ENCODE measurements at regions not wholly inside any gene's neighbourhood (a gene's known extent, or its start where the extent isn't known, plus 50 kb on each side); places are given as distances from the start of the nearest gene placed in this dataset.

GRCh38 chr13:34719060-34719875 lies 222.8 kb upstream of the NBEA start:
- TF ChIP-seq, protein P1, sequence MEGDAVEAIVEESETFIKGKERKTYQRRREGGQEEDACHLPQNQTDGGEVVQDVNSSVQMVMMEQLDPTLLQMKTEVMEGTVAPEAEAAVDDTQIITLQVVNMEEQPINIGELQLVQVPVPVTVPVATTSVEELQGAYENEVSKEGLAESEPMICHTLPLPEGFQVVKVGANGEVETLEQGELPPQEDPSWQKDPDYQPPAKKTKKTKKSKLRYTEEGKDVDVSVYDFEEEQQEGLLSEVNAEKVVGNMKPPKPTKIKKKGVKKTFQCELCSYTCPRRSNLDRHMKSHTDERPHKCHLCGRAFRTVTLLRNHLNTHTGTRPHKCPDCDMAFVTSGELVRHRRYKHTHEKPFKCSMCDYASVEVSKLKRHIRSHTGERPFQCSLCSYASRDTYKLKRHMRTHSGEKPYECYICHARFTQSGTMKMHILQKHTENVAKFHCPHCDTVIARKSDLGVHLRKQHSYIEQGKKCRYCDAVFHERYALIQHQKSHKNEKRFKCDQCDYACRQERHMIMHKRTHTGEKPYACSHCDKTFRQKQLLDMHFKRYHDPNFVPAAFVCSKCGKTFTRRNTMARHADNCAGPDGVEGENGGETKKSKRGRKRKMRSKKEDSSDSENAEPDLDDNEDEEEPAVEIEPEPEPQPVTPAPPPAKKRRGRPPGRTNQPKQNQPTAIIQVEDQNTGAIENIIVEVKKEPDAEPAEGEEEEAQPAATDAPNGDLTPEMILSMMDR (conservative IDR thresholded peaks at IDR 0.05; ENCODE audit: low read length): no peak
- DNase-seq (ENCODE audit: low read depth): no peak
- H3K4me3 ChIP-seq (ENCODE audit: low read length): no peak overlapping the region

DNA sequence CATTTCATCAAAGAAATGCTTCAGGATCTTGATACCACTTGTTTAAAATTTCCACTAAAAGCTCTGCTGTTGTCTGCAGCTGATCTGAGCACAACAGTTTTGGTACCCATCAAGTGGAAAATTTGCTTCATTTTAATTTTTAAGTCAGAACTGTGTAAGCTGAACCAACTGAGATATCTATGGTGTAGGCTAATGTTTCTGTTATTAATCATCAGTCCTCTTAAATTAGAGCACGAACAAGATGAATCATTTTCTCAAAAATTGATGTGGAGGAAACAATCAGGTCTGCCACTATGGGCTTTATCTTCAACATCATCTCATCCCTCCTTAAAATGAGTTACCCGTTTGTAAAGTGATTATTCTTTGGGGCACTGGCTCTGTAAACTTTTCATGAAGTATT lies 221.5 kb upstream of the NBEA start:
- no peak overlapping the region for H3K4me3 ChIP-seq (ENCODE audit: low read length)
- DNase-seq (ENCODE audit: low read depth): no peak
- TF ChIP-seq, protein P1 (conservative IDR thresholded peaks at IDR 0.05; ENCODE audit: low read length): no peak

GRCh38 chr13:34721631-34722595 lies 220.2 kb upstream of the NBEA start:
- DNase-seq (ENCODE audit: low read depth): no peak
- TF ChIP-seq, protein P1 (conservative IDR thresholded peaks at IDR 0.05; ENCODE audit: low read length): no peak
- no peak overlapping the region for H3K4me3 ChIP-seq (ENCODE audit: low read length)

GRCh38 chr13:34722922-34723321 lies 219.1 kb upstream of the NBEA start:
- DNase-seq (ENCODE audit: low read depth): no peak
- TF ChIP-seq, protein P1 (conservative IDR thresholded peaks at IDR 0.05; ENCODE audit: low read length): no peak
- no peak overlapping the region for H3K4me3 ChIP-seq (ENCODE audit: low read length)

- no peak overlapping the region for H3K4me3 ChIP-seq (ENCODE audit: low read length)
- TF ChIP-seq, protein P1 (conservative IDR thresholded peaks at IDR 0.05; ENCODE audit: low read length): no peak
- no peak for DNase-seq (ENCODE audit: low read depth)
These were observed 211.1 kb upstream of the NBEA start for GRCh38 chr13:34730961-34731360.

DNA sequence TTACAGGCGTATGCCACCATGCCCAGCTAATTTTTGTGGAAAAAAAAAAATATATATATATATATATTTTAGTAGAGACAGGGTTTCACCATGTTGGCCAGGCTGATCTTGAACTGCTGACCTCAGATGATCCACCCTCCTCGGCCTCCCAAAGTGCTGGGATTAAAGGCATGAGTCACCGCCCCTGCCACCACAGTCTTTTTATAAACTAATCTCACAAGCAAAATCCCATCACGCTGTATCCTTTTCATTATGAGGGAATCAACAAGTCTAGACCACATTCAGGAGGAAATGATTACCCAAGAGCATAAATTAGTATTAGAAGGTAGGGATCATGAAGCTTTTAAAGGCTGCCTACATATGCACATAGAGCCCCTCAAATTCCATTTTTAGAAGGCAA lies 210.6 kb upstream of the NBEA start:
- H3K4me3 ChIP-seq (ENCODE audit: low read length): no peak overlapping the region
- no peak for DNase-seq (ENCODE audit: low read depth)
- TF ChIP-seq, protein P1 (conservative IDR thresholded peaks at IDR 0.05; ENCODE audit: low read length): no peak

Measured in AG10803 (cell line).